Hematopoietic multipotent progenitor cell treated with erythropoietin and hydrocortisone succinate and interleukin-3 and kit ligand, for 4 days (in vitro differentiated cells): ENCODE measurements at regions not wholly inside any gene's neighbourhood (a gene's known extent, or its start where the extent isn't known, plus 50 kb on each side); places are given as distances from the start of the nearest gene placed in this dataset.
A peak's percentile ranks its signal among the peaks of the same experiment; 100 is the strongest.
"Not testable (repeated sequence)": the region's sequence is repeated elsewhere in the genome, so short reads cannot be mapped to it uniquely, and the experiment has no call there.

Experiments
- DNase-seq: peaks from one replicate; pipeline ENCODE4 v3.0.0-alpha.2; 2015

DNA sequence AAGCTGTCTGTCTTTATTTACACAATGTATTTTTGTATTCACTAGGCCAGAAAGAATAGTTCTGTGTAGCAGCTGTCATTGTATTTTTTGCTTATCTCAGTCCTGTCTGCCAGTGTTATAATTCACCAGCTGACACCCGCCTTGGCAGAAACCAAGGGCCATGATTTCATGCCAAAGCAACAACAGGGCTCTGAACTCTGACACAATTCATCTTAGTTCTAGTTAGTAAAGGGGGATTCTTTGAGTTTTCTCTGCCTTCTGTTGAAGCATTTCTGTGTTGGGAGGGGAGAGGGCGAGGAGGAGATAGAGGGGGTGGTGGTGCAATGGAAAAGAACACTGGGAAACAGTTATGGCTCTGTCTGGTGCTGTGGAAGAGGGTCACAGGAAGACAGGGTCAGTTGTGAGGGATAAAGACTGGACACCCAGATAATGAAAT lies 684.6 kb upstream of the MARCKS start:
- DNase-seq = peak; percentile 3

DNA sequence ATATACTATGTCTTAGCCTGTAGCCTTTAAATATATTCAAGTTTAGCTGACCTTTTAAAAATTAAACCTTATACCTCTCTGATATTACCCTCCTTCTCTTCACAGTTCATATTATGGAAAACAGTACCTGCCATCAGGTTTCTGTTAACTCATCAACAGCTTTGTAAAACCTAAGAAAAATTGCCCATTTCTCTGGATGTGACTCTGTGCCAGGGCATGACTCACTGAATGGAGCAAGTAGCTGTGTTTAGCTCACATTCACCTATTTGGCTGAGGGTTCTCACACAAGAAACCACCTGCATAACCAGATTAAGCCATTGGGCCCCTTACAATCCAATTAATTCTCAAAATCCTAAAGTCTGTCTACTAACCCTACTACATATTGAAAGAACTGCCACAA lies 678.8 kb upstream of the MARCKS start:
- DNase-seq = no peak

DNA sequence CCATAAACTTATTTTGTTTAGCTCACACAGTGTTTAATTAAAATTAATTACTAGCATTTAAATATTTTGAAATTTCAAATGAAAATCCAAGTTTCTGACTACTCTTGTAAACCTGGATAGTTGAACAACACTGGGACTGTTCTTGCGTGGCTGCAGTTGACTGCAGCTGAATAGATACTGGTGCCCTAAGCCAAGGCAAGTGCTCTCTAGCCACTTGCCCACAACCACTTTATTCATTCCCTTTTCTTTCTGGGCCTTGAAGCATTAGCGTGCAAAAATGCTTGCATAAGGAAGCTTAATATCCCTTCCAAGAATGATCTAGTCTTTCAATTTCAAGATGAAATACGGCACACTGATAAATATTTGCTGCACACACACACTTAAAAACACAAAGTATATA lies 676.0 kb upstream of the MARCKS start:
- no peak for DNase-seq

DNA sequence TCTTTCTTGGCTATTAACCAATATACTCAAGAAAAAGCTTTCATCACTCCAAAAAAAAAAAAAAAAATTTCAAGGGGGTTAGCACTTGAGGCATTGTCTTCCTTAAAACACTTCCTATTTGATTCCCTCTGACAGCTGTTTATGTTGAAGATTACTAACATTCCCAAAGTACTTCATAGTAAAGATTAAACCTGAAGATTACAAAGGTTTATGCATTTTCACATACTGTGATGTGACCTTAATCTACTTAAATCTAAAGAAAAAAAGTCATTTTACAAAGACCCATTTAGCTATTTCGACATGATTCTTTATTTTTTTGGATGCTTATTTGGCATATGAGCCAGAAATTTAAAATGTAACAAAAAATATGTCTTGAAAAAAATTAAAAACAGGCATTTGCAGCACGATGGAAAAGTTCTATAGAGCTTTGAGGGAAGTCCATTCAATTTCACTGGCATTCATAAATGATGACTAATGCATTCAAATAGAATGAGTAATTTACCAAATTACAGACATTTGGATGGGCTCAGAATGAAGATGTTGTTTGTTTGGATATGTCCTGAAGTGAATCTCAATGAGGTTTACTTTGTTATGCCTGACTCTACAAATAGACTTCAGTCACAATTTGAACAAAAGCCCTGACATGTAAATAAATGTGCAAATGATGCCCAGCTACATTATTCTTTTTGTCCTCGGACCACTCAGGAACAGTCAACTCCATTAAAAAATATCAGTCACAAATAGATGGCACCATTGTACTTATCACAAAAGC lies 674.6 kb upstream of the MARCKS start:
- no peak for DNase-seq

DNA sequence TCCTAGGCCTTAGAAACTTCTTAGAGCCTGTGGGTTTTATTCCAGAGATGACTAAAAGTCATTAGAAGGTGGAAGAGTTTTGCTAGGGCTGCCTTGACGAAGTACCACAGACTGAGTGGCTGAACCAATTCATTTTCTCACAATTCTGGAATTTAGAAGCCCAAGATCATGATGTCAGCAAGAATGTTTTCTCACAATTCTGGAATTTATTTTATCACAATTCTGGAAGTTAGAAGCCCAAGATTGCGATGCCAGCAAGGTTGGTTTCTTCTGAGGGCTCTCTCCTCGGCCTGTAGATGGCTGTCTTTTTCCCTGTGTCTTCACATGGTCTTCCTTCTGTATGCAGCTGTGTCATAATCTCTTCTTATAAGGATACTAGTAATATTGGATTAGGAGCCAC lies 672.9 kb upstream of the MARCKS start:
- DNase-seq = no peak

DNA sequence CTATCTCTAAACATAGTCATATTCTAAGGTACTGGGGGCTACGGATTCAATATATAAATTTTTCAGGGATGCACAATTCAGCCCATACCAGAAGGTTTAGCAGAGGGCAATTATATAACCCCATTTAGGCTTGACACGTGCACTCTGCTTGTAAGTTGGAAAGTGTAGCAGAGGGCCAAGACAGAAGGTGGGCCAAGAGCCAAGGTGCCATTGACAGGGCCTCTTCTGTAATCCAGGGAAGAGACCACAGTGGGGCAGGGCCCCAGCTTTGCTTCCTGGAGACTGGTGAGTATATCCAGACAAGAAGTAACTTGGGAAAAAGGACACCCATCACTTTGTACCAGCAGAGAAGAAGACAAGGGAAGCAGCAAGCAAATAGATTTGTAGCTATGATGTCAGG lies 672.4 kb upstream of the MARCKS start:
- no peak for DNase-seq

DNA sequence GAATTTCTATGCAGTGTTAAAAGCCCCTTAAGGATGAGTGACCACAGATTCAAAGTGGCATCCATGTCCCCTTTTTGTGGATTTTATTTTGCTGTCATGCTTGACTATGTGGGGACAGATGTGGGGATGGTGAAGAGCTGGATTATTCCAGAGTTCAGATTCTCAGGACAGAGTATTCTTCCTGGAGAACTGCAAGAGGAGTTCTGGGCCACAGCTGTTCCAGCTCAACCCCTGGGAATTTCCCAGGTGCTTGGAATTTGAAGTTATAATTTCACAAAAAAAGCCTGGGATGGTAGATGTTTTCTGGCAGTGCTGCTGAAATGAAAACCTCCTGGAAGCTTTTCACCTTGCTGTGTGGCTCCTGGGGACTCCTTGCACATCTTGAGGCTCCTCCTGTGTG lies 671.8 kb upstream of the MARCKS start:
- DNase-seq = no peak

DNA sequence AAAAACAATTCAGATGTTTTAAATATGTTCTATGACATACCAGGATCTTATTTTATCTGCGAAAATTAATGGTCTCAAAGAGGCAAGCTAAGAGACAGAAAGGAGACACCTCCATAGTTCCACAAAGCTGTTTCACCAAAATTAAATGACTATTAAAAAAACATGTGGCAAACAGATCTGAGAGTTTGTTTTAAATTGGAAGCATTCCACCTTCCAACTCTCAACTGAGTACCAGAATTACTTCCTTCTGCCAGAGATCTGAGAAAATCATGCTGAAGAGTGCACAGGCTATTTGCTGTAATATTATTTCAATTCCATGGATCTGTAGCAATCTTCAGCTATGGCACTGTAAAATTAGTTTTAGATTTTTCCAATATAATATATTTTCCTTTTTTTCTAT lies 669.5 kb upstream of the MARCKS start:
- DNase-seq = no peak

DNA sequence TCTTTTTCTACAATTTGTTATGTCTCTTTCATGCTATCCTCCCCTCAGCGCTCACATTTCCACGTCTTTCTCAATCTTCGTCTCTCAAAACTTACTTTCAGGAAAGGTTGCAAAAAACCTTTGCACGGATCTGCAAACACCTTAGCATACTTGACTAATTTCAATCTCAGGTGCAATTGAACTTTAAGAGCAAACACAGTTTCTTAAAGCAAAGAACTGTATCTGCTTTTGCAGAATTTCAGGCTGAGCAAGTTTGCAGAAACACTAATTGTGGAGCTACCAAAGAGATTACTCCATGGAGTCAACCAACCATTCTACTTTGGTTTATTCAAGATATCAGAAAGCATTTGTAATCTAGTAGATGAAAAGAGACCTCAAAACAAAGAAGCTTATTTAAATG lies 668.2 kb upstream of the MARCKS start:
- DNase-seq = no peak

DNA sequence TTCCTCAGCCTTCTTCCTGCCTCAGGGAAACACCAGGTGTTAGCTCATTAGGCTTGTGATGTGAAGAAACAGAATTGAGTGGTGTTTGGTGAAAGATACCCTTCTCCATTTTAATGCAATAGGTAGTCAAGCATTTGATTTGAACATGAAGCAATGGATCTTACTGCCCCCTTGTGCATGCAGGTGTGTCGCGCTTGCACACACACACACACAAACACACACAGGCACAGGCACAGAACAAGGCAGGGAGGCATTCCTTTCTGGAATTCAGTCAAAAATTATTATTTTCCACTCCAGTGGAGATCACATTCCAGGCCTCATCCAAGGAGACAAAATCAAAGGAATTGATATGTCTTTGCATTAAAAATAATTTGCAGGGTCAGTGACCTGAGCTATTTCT lies 667.0 kb upstream of the MARCKS start:
- DNase-seq = peak; percentile 11

DNA sequence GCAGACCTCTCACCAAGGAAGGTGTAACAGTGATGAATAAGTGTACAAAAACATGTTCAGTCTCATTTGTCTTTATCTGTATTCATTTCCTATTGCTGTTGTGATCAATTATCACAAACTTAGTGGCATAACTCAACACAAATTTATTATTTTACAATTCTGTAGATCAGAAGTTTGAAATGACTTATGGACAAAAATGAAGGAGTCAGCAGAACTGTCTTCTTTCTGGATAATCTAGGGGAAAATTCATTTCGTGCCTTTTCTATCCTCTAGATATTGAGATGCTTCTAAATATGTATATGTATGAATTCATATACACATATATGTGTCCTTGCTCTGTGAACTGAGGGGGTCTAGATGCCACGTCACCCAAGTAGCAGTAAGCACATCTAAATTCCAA lies 663.1 kb upstream of the MARCKS start:
- DNase-seq = no peak

DNA sequence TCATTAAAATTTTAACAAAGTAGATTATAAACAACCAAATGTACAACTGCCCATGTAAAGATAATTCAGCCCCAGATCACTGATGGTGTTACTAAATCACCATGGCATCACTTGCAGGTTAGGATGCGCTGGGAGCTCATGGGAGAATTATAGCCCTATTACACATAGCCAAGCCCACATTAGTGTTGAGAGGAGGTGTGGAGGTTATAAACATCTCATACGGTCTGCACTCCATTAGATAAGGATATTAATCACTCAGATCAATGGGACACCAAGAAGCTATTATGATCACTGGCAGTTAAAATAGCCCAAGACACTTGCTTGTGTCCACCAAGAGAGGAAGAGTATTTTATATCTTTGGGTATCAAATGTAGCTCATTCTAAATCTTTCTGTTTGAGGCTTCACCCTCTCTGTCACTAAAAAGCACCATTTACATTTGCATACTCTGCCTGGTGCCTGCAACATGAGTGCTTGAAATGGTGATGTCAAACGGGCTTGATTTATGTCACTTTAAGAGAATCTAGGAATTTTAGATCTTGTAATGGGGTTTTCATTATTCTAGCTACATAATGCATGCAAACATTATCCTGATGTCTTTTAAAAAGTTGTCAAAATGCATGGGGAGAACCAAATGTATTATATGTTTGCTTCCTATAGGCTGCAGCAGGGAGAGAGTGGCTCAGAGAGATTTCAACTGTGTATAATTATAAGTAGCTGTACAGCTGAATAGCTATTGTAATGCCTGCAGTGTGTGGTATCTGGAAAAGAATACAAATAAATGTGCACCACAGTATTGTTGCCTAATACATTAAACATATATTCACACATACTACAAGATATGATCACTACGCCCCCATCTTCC lies 654.1 kb upstream of the MARCKS start:
- DNase-seq = no peak

DNA sequence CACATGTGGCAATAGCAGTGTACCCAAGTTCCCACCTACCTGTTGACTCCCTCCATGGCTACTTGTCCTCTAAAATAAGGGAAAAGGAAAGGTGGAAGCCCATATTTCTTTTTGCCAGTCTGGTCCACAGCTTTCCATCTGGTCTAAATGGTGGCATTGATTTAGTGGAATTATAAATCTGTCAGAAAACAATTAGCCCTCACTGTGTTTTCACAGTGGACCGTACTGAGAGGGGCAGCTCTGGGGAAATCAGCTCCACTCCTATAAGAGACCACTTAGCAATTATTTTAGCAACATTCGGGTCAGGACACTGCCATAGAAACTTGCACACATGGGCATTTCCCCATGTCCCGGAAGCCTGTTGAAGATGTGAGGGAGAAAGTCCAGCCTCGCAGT lies 653.4 kb upstream of the MARCKS start:
- DNase-seq = no peak

DNA sequence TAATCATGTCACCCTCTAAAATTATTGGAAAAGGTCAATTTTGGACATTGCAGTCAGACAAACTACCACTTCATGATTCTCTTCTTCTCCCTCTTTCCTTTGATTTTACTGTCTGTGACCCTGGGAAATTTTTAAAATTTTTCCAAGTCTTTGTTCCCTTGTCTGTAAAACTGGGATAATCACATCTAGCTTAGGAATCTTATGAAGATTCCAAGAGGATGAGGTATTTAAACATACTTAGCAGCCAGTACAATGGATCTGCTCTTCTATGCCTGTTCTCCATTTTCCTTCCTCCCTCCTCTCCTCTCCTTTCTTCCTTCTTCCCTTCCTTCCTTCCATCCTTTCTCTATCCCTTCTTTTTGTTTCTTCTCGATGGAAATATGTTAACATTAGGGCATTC lies 651.6 kb upstream of the MARCKS start:
- DNase-seq = no peak

DNA sequence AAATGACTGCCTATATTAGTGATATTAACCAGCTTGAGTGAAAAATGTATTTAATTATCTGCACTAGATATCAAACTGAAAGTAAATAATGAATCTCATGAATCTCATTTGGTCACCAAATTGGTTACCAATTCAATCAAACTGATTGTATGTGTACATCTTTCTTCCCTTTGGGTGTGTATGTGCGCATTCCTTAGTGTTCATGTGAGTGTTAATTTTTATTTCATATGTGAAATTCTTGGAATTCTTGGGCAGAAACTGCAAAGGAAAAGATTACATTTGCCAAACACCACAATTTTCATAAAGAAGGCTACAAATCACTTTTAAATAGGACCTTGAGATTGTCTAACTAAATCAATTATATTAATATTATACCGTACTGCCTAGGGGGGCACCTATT lies 648.4 kb upstream of the MARCKS start:
- no peak for DNase-seq

DNA sequence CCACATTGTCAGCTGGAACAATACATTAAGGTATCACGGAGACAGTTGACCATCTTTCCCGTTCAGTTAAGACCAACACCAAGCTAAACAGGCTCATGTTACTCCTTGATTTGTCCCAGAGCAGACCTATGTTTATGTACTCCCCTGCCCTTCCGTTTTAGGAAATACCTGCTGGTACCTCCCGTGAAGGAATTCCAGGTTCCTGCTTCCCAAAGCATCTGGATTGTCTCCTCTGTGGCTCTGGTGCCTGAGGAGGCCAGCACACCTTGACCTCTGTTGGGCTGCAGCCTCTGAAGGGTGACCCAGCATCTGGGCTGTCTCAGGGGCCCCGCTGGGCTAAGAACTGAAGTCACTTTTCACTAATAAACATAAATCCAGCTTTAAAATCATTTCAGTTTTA lies 647.8 kb upstream of the MARCKS start:
- DNase-seq = no peak

DNA sequence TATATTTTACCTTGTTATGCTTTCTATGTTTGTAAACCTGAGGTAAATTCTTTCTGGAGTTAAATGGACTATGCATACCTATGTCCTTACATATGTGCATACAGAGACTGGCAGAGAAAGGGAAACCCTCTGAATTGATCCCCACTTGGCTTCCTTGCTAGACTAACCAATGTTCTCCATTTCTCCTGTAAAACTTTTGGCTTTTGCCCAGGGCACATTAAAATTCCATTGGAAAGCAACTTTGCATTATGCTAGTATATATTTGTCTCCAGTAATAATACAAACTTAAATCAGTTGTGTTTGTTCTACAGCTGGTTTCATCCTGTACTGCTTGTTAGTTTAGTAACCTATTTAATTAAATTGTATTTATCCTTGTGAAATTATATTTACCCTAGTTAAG lies 646.0 kb upstream of the MARCKS start:
- DNase-seq = no peak

DNA sequence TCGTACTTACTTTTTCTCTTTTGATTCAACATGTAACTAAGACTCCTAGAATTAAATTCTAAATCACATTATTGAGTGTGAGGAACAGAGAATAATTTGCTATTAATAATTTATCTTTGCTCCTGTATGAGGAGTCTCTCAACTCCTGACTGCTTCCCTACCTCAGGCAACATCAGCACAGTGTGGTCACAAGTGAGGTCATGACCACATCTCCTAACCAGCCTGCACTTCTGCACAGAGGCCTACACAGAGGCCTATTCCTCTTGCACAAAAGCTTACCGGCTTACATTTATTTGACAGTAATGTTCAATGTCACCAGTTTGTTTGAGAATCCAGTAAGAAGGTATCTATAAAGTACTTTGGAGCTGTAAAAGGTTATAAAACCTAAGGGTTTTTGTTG lies 637.4 kb upstream of the MARCKS start:
- peak; percentile 24 for DNase-seq

DNA sequence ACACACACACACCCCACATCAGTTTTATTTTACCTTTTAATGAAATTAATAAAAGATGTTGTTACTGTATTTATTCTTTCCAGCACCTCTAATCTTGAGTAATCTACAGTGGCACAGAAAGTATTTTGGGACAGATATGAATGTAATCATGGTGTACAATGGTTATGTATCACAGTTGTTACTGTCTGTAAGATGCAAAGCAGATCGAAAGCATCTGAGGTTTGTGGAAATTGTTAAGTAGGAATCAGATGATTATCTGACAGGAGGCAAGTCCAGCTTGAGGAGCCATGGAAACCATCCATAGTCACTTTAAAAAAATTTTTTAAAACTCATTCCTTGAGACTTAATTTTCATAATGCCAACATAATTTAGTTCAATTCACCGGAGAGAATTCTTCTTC lies 636.3 kb upstream of the MARCKS start:
- no peak for DNase-seq

DNA sequence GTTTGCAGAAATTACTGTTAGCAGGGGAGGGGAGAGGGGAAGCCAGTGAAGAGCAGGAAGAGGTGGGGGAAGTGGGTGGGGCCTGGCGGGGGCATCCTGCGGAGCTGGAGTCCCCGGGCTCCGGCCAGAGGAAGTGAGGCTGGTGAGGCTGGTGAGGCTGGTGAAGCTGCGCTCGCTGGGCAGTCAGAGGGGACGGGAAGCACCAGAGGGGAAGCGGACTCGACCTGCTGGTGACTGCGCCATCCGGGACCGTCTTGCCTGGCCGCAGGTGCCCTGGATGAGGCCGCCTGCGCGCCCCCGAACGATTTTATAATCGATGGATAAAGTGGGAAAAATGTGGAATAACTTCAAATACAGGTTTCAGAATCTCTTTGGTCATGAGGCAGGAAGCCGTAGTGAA lies 635.3 kb upstream of the MARCKS start:
- DNase-seq = no peak

DNA sequence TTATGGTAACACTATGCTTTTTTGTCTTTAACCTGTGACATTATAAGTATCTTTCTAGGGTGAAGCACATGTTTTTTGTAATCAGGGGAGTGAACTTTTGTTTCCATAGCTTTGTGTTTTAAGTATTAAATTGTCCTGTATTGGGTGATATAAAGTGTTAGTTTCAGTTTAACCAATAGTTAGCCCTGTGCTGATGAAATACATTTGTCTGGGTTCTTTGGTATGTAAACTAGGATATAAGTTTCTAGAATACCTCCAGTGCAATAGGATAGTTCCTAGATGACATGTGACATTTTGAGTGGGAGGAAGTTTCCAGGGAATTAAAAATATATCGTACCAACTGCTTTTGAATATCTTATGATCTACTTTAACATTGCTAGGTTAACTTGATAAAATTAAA lies 611.0 kb upstream of the MARCKS start:
- DNase-seq = no peak

DNA sequence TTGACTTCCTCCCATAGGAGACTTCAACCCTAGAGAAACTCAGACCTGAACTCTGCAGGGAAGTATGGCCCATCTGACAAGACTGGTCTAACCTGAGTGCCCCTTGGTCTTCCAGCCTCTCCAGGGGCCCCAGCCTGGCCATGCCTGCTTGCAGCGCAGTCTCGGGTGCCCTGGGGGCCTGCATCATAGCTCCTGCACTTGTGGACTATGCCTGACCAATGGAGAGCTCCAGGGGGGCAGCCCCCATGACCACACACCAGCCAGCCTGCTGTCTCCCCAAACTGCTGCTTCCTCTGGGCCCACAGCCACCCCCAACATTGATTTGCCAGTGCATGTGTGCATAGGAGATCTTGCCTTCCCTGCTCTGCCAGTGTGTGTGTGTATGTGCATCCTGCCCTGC lies 608.6 kb upstream of the MARCKS start:
- no peak for DNase-seq

DNA sequence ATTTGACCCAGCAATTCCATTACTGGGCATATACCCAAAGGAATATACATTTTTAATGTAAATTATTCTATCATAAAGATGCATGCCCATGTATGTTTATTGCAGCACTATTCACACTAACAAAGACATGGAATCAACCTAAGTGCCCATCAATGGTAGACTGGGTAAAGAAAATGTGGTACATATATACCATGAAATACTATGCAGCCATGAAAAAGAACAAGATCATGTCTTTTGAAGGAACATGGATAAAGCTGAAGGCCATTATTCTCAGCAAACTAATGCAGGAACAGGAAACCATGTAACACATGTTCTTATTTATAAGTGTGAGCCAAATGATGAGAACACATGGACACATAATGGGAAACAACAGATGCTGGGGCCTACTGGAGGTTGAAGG lies 603.0 kb upstream of the MARCKS start:
- DNase-seq = not testable (repeated sequence)

DNA sequence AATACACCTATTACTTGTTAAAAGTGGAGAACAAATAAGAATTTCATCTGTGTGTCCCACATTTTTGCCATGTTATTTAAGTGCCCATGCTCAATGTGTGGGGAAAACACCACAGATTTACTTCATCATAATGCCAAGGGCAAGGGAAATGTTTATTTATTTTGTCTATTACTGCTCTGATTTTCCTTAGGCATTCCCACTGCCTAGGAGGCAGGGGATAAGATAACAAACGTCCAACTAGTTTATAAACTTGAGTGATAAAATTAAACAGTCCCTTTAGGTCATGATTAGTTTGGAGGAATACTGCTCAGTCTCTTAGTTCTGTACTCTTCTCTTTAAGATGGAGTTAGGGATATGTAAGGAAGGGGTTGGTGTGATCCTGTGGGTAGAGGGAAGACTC lies 598.4 kb upstream of the MARCKS start:
- DNase-seq = no peak

DNA sequence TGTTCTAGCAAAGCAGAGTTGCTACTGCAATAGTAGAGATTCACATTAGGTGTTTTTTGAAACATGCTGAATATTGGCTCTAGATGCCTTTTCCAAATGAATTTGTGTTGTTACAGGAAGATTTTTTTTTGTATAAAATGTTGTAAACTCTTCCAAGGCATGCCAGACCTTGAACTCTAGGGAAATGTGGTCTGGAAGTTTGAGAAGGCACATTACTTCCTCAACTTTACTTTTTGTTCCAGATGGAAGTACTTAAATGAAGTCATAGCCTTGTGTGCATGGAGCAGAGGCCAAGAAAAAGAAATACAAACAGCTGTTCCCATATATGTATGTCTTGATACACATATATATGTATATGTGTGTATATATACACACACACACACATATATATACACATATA lies 585.7 kb upstream of the MARCKS start:
- DNase-seq = no peak
